ENCODE measurements at regions not wholly inside any gene's neighbourhood (a gene's known extent, or its start where the extent isn't known, plus 50 kb on each side); places are given as distances from the start of the nearest gene placed in this dataset.

GRCh38 chr16:9316615-9317014 lies 225.2 kb downstream of the HAPSTR1 start:
- TF ChIP-seq CTCF (conservative IDR thresholded peaks at IDR 0.05; ENCODE audit: low read depth in 2 of 2) = no peak
- TF ChIP-seq POLR2AphosphoS5 (IDR thresholded peaks at IDR 0.05; ENCODE audit: low read depth) = no peak
